Stomach (tissue), 8 donors: ENCODE measurements at regions not wholly inside any gene's neighbourhood (a gene's known extent, or its start where the extent isn't known, plus 50 kb on each side); places are given as distances from the start of the nearest gene placed in this dataset.

ENCODE experiments used
- DNase-seq, 2 donors: peaks; one replicate each; pipeline versions ENCODE4 v3.0.0 to v3.0.0-alpha.2; 2013 to 2019
- H3K27ac ChIP-seq, 5 donors: fragments of 200-600 bp in 4 of 5; sonication (generic) in 4 of 5; one replicate each; pipeline ENCODE4 v1.5.1; 2013 to 2019; ENCODE audit warnings: mild to moderate bottlenecking in 1 of 5, moderate library complexity in 1 of 5
- H3K27me3 ChIP-seq, 3 donors: fragments of 200-600 bp; sonication (generic); one replicate each; pipeline ENCODE4 v1.5.1; 2017 to 2019; ENCODE audit warnings: mixed run types in 1 of 3
- H3K36me3 ChIP-seq, 4 donors: fragments of 200-600 bp; sonication (generic); 1 replicate in 3 of 4; 2 replicates in 1 of 4; pipeline ENCODE4 v1.5.1; 2016 to 2019
- H3K4me1 ChIP-seq, 4 donors: fragments of 200-600 bp; sonication (generic); one replicate each; pipeline ENCODE4 v1.5.1; 2016 to 2019
- H3K4me3 ChIP-seq, 4 donors: fragments of 200-600 bp; sonication (generic) in 3 of 4; one replicate each; pipeline ENCODE4 v1.5.1; 2016 to 2019; ENCODE audit warnings: mild to moderate bottlenecking in 1 of 4
- H3K9me3 ChIP-seq, 4 donors: fragments of 200-600 bp; sonication (generic); one replicate each; pipeline ENCODE4 v1.5.1; 2016 to 2019
- CTCF ChIP-seq, 7 experiments: fragments of 450-650 bp in 4 of 7; fragments of 200-600 bp in 3 of 7; sonication (generic) in 3 of 7; IDR thresholded peaks; one replicate each; pipeline ENCODE4 v1.5.1; 2016 to 2019; ENCODE audit warnings: antibody characterized with exemption in 7 of 7, control low read depth in 2 of 7, mild to moderate bottlenecking in 1 of 7
- EP300 ChIP-seq: sonication (generic); formaldehyde crosslinking; IDR thresholded peaks from one replicate; pipeline ENCODE4 v1.6.1; 2017; ENCODE audit warnings: antibody characterized with exemption
- POLR2A ChIP-seq, 4 donors: fragments of 450-650 bp; IDR thresholded peaks; one replicate each; pipeline ENCODE4 v1.6.1; 2016; ENCODE audit warnings: antibody characterized with exemption in 4 of 4, control low read depth in 2 of 4, mild to moderate bottlenecking in 1 of 4, moderate library complexity in 1 of 4
- POLR2AphosphoS5 ChIP-seq, 3 donors: sonication (generic); formaldehyde crosslinking; IDR thresholded peaks; one replicate each; pipeline ENCODE4 v1.6.1; 2016; ENCODE audit warnings: antibody characterized with exemption in 3 of 3
- WGBS, 5 donors: extraction: QIAGEN DNeasy Blood & Tissue Kit in 3 of 5; methylation state at CpG; one replicate each; pipeline versions ENCODE4 v1.1.5 to v1.1.7; 2013 to 2018; 5-methylcytosine and 5-hydroxymethylcytosine counted together
- intact Hi-C: fragments of 100-400 bp; cut with DNase I; formaldehyde crosslinking; loops from one replicate; pipeline ENCODE4 v1.15.1; 2023; ENCODE audit warnings: low total_unique reads
- donor health status: healthy with polysubstance abuse.
- donor health status: Bipolar disorder and iron deficiency.
- donor health status: healthy.

DNA sequence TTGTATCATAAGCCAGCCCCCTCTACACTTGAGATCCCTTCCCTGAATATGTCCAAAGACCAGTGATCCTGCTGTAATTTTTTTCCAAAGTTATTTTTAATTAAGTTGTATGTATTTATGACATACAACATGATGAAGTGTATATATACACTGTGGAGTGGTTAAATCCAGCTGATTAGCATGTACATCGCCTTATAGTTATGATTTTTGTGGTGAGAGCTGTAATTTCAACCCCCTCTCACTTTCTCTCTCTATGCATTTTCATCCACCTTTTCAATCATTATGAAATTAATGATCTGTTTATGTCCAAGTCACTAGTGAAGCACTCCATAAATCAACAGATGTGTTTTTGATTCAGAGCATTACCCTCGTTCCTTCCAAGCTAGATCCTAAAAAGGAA lies 85.3 kb downstream of the KCTD12 start:
- no peaks in the 10 kb centered on the region for H3K27me3 ChIP-seq
- no peaks in the 10 kb centered on the region for H3K9me3 ChIP-seq
- no peak overlapping the region for H3K4me3 ChIP-seq
- no peaks in the 10 kb centered on the region for H3K36me3 ChIP-seq
- intact Hi-C loops = no loop called here
- H3K4me1 ChIP-seq = peaks cover 0 to 9% (median 0%) of the 10 kb centered on the region in 4 donors
- no peak overlapping the region for H3K27ac ChIP-seq
- TF ChIP-seq POLR2A (IDR thresholded peaks at IDR 0.05) = no peak
- DNase-seq = no peak
- 85 to 90% (median 89%) methylated on average over 2 of the region's 2 CpGs for WGBS, 5 donors

DNA sequence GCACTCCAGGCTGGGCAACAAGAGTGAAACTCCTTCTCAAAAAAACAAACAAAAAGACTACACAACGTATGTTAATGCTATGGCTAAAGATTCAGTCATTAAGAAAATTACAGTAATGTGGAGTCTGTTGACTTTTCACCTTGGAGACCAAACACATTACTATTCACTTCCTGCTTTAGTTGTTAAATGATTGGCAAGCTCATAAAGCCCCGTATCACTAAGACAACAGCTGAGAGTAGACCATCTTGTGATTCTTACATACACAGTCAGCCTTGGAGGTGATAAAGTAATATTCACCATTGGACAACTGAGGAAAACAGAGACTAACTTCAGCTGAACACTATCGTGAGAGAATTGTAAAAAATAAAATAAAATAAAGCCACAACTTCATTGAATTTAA lies 86.5 kb downstream of the KCTD12 start:
- no peak for TF ChIP-seq EP300
- TF ChIP-seq POLR2AphosphoS5 (IDR thresholded peaks at IDR 0.05) = no peak
- TF ChIP-seq POLR2A (IDR thresholded peaks at IDR 0.05) = no peak
- no peak for TF ChIP-seq CTCF (IDR thresholded peaks at IDR 0.05)
- H3K9me3 ChIP-seq = no peaks in the 10 kb centered on the region
- peaks cover 0 to 9% (median 0%) of the 10 kb centered on the region in 4 donors for H3K4me1 ChIP-seq
- DNase-seq = peak in 1 of 2 donors; percentile 88
- no peaks in the 10 kb centered on the region for H3K27me3 ChIP-seq
- WGBS, 5 donors = 12 to 35% (median 18%) methylated on average over 3 of the region's 3 CpGs
- H3K4me3 ChIP-seq = no peak overlapping the region
- H3K36me3 ChIP-seq = no peaks in the 10 kb centered on the region
- no peak overlapping the region for H3K27ac ChIP-seq
- intact Hi-C loops = no loop called here

DNA sequence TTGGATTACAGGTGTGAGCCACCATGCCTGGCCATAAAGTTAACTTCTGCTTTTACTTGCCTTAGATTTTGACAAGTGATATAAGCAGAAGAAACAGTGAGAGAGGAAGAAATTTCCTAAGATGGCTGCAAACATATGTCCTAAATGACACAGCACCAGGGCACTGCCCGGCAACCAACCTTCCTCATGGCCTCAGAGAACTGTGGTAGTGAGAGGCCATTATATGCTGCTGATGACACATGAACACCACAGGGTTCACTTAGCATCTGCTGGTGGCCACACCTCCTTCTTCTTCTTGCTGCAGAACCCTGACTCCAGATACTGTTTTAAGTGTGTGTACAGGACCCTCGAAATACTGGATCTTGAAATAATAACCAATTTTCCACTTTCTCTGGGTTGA lies 88.2 kb downstream of the KCTD12 start:
- Histone ChIP-seq H3K4me3 (no peak overlapping the region), H3K9me3 (no peaks in the 10 kb centered on the region), H3K27me3 (no peaks in the 10 kb centered on the region), H3K36me3 (no peaks in the 10 kb centered on the region), H3K27ac (no peak overlapping the region), H3K4me1 (peaks cover 0 to 9% (median 0%) of the 10 kb centered on the region in 4 donors)
- peak in 1 of 2 donors; percentile 33 for DNase-seq
- TF ChIP-seq POLR2AphosphoS5 (IDR thresholded peaks at IDR 0.05) (no peak), EP300 (no peak)
- intact Hi-C loops = no loop called here
- WGBS, 5 donors = 75 to 91% (median 84%) methylated on average over 2 of the region's 2 CpGs

DNA sequence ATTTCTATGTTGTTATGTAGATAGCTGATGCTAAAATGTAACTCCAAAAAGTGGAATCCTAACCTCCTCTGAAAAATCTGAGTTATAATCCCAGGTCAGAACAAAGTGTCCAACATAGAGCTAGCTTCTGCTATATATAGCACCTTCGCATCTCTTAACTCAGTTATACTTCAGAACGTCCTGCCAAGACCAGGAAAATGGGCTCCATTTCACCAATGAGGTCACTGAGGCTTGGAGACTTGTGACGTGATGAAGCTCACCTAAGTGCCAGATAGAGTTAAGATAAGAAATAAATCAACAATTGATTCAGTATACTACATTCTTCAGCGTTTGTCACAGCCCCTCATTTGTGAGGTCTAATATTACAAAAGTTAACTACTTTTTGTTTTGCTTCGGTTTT lies 88.8 kb downstream of the KCTD12 start:
- Histone ChIP-seq H3K4me1 (peaks cover 0 to 9% (median 0%) of the 10 kb centered on the region in 4 donors), H3K9me3 (no peaks in the 10 kb centered on the region), H3K36me3 (no peaks in the 10 kb centered on the region), H3K4me3 (no peak overlapping the region), H3K27me3 (no peaks in the 10 kb centered on the region), H3K27ac (no peak overlapping the region)
- WGBS, 5 donors = 61 to 67% (median 64%) methylated on average over 5 of the region's 5 CpGs
- intact Hi-C loops = no loop called here
- TF ChIP-seq EP300 (no peak), POLR2A (IDR thresholded peaks at IDR 0.05) (no peak), POLR2AphosphoS5 (IDR thresholded peaks at IDR 0.05) (no peak)
- no peak for DNase-seq

- no peaks in the 10 kb centered on the region for H3K36me3 ChIP-seq
- WGBS, 5 donors = 87 to 97% (median 89%) methylated on average over 3 of the region's 3 CpGs
- H3K27me3 ChIP-seq = no peaks in the 10 kb centered on the region
- H3K4me1 ChIP-seq = peaks cover 0 to 9% (median 0%) of the 10 kb centered on the region in 4 donors
- DNase-seq = no peak
- H3K9me3 ChIP-seq = no peaks in the 10 kb centered on the region
- H3K27ac ChIP-seq = no peak overlapping the region
- TF ChIP-seq POLR2AphosphoS5 (IDR thresholded peaks at IDR 0.05) = no peak
- TF ChIP-seq EP300 = no peak
- no peak for TF ChIP-seq CTCF (IDR thresholded peaks at IDR 0.05)
- TF ChIP-seq POLR2A (IDR thresholded peaks at IDR 0.05) = no peak
- no peak overlapping the region for H3K4me3 ChIP-seq
- intact Hi-C loops = no loop called here
These were observed 89.4 kb downstream of the KCTD12 start for GRCh38 chr13:76796851-76797250.

DNA sequence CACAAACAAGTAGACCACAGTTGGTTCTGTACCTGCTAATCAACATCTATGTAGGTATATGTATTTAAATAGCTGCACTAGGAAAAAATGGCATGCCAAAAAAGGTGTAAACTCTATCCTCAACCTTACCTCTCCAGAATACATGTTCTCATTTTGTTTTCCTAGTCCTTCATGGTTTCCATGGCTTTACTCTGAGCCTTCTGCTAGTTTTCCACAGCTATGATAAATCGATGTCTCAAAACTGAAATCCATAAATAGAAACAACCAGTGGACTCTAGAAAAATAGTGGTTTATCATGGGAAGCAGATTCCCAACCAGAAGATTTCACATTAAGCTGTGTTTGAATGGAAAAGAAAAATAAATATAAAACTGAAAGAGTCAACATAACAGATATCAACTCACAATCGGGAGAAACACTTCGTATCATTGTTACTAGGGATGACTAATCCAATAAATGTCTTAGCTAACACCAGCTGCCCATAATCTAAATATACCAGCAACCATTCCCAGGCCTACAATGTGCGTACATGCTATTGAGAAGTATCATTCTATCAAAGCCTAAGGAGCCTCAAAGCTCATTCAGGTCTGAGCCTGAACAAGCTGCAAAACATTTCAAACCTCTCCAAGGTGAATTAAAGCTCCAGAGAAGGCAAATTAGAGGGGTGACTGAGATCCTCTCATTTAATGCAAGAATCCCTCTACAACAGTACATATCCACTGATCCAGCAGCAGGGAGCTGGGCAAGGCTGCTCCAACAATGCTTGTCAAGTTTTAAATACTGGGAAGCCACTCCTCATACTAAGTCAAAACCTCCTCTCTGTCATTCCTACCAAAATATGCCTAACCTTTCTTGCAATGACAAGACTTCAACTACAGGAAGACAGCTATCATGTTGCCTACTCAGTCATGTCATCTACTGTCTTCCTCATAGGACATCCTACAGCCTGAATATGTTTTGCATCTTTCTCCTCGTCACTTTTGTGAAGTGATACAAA lies 90.2 kb downstream of the KCTD12 start:
- Histone ChIP-seq H3K4me3 (no peak overlapping the region), H3K4me1 (peaks cover 0 to 9% (median 0%) of the 10 kb centered on the region in 4 donors), H3K36me3 (no peaks in the 10 kb centered on the region), H3K27ac (no peak overlapping the region), H3K27me3 (no peaks in the 10 kb centered on the region), H3K9me3 (no peaks in the 10 kb centered on the region)
- peak in 1 of 2 donors; percentile 34 for DNase-seq
- TF ChIP-seq EP300 = no peak
- no peak for TF ChIP-seq CTCF (IDR thresholded peaks at IDR 0.05)
- no peak for TF ChIP-seq POLR2AphosphoS5 (IDR thresholded peaks at IDR 0.05)
- TF ChIP-seq POLR2A (IDR thresholded peaks at IDR 0.05) = no peak
- WGBS, 5 donors = 42 to 57% (median 48%) methylated on average over 5 of the region's 5 CpGs
- intact Hi-C loops = no loop called here
